RWPE2 (cell line): ENCODE measurements at regions not wholly inside any gene's neighbourhood (a gene's known extent, or its start where the extent isn't known, plus 50 kb on each side); places are given as distances from the start of the nearest gene placed in this dataset.

Source experiments
- ATAC-seq: fragments of 200-7000 bp; cut with Tn5 transposase; 3 replicates; pipeline ENCODE4 v1.9.1; 2021; ENCODE audit warnings: low read depth
- DNase-seq: peaks from one replicate; pipeline ENCODE4 v3.0.0-alpha.2; 2020; ENCODE audit warnings: low spot score
- H3K27ac ChIP-seq: fragments of 450-650 bp; 2 replicates; pipeline ENCODE4 v1.5.1; 2017; ENCODE audit warnings: mild to moderate bottlenecking; ENCODE audit not compliant: poor library complexity, severe bottlenecking
- H3K27me3 ChIP-seq: fragments of 250-450 bp; sonication (Bioruptor Pico); 2 replicates; pipeline ENCODE4 v1.5.1; 2021; ENCODE audit warnings: mild to moderate bottlenecking, moderate library complexity; ENCODE audit not compliant: insufficient read depth, poor library complexity, severe bottlenecking
- H3K36me3 ChIP-seq: fragments of 250-450 bp; sonication (Bioruptor Pico); 2 replicates; pipeline ENCODE4 v1.5.1; 2020; ENCODE audit warnings: low read depth, mild to moderate bottlenecking, moderate library complexity
- H3K4me1 ChIP-seq: fragments of 250-450 bp; sonication (Bioruptor Pico); 2 replicates; pipeline ENCODE4 v1.5.1; 2021; ENCODE audit warnings: mild to moderate bottlenecking, moderate library complexity; ENCODE audit not compliant: insufficient read depth, poor library complexity, severe bottlenecking
- H3K4me3 ChIP-seq: fragments of 250-450 bp; sonication (Bioruptor Pico); 2 replicates; pipeline ENCODE4 v1.5.1; 2021; ENCODE audit warnings: mild to moderate bottlenecking, moderate library complexity; ENCODE audit not compliant: severe bottlenecking
- H3K9me3 ChIP-seq: fragments of 250-450 bp; sonication (Bioruptor Pico); 2 replicates; pipeline ENCODE4 v1.5.1; 2021; ENCODE audit warnings: mild to moderate bottlenecking, moderate library complexity; ENCODE audit not compliant: severe bottlenecking
- CTCF ChIP-seq: fragments of 450-650 bp; IDR thresholded peaks from one replicate; pipeline ENCODE4 v1.5.1; 2017; ENCODE audit warnings: mild to moderate bottlenecking, moderate library complexity; ENCODE audit not compliant: poor library complexity, severe bottlenecking

- H3K36me3 ChIP-seq, result no peaks in the 10 kb centered on the region
- no peak for TF ChIP-seq CTCF
- H3K27ac ChIP-seq, result peak overlapping the region; percentile 39
- no peak for DNase-seq
- peak; percentile 48; the same call in 2 of the 3 replicates for ATAC-seq
- no peaks in the 10 kb centered on the region for H3K9me3 ChIP-seq
- H3K4me3 ChIP-seq, result no peak overlapping the region
- H3K27me3 ChIP-seq, result no peaks in the 10 kb centered on the region
- peaks cover 11% of the 10 kb centered on the region for H3K4me1 ChIP-seq
These were observed 131.7 kb upstream of the COL21A1 start for GRCh38 chr6:56378966-56379585.

GRCh38 chr6:56378507-56378906 lies 131.1 kb upstream of the COL21A1 start:
- no peak for ATAC-seq
- Histone ChIP-seq H3K27me3 (no peaks in the 10 kb centered on the region), H3K4me1 (peaks cover 11% of the 10 kb centered on the region), H3K27ac (peak overlapping the region; percentile 39), H3K36me3 (no peaks in the 10 kb centered on the region), H3K4me3 (no peak overlapping the region), H3K9me3 (no peaks in the 10 kb centered on the region)
- no peak for TF ChIP-seq CTCF
- DNase-seq, result no peak

GRCh38 chr6:56377295-56377694 lies 129.9 kb upstream of the COL21A1 start:
- no peak for TF ChIP-seq CTCF
- H3K9me3 ChIP-seq, result no peaks in the 10 kb centered on the region
- no peak for ATAC-seq
- no peak overlapping the region for H3K4me3 ChIP-seq
- H3K27me3 ChIP-seq, result no peaks in the 10 kb centered on the region
- no peak for DNase-seq
- H3K4me1 ChIP-seq, result peaks cover 10% of the 10 kb centered on the region
- H3K27ac ChIP-seq, result no peak overlapping the region
- no peaks in the 10 kb centered on the region for H3K36me3 ChIP-seq

- H3K36me3 ChIP-seq, result no peaks in the 10 kb centered on the region
- no peak overlapping the region for H3K27ac ChIP-seq
- DNase-seq (no peak), ATAC-seq (no peak)
- peaks cover 14% of the 10 kb centered on the region for H3K4me1 ChIP-seq
- H3K27me3 ChIP-seq, result no peaks in the 10 kb centered on the region
- no peaks in the 10 kb centered on the region for H3K9me3 ChIP-seq
- no peak overlapping the region for H3K4me3 ChIP-seq
- TF ChIP-seq CTCF, result no peak
These were observed 128.4 kb upstream of the COL21A1 start for GRCh38 chr6:56375806-56376205.

- Histone ChIP-seq H3K27ac (no peak overlapping the region), H3K27me3 (no peaks in the 10 kb centered on the region), H3K4me3 (no peak overlapping the region), H3K9me3 (no peaks in the 10 kb centered on the region), H3K4me1 (peaks cover 20% of the 10 kb centered on the region), H3K36me3 (no peaks in the 10 kb centered on the region)
- ATAC-seq, result no peak
- DNase-seq, result no peak
- no peak for TF ChIP-seq CTCF
These were observed 127.5 kb upstream of the COL21A1 start for GRCh38 chr6:56374841-56375369.
